Ovary (tissue), 7 donors: ENCODE measurements at regions not wholly inside any gene's neighbourhood (a gene's known extent, or its start where the extent isn't known, plus 50 kb on each side); places are given as distances from the start of the nearest gene placed in this dataset.

ENCODE experiments used
- DNase-seq, 5 donors: peaks; one replicate each; pipeline ENCODE4 v3.0.0-alpha.2; 2019 to 2020
- H3K27ac ChIP-seq, 2 donors: fragments of 200-600 bp; one replicate each; pipeline versions ENCODE4 v1.5.1 to v1.8.0; 2019 to 2022
- H3K27me3 ChIP-seq: fragments of 200-600 bp; one replicate; pipeline ENCODE4 v1.8.0; 2022
- H3K36me3 ChIP-seq: fragments of 200-600 bp; sonication (generic); one replicate; pipeline ENCODE4 v1.5.1; 2019
- H3K4me1 ChIP-seq: one replicate; pipeline ENCODE4 v1.8.1; 2013; ENCODE audit warnings: mild to moderate bottlenecking, moderate library complexity; ENCODE audit not compliant: insufficient read depth
- H3K4me3 ChIP-seq: fragments of 200-600 bp; sonication (generic); one replicate; pipeline ENCODE4 v1.5.1; 2017
- H3K9me3 ChIP-seq, 2 donors: fragments of 200-600 bp in 1 of 2; sonication (generic) in 1 of 2; one replicate each; pipeline versions ENCODE4 v1.5.1 to v1.8.1; 2013 to 2019; ENCODE audit warnings: mild to moderate bottlenecking in 1 of 2, moderate library complexity in 1 of 2
- EP300 ChIP-seq: sonication (generic); formaldehyde crosslinking; IDR thresholded peaks from one replicate; pipeline ENCODE4 v1.6.1; 2017; ENCODE audit warnings: antibody characterized with exemption
- POLR2A ChIP-seq: fragments of 450-650 bp; IDR thresholded peaks from one replicate; pipeline ENCODE4 v1.6.1; 2017; ENCODE audit warnings: antibody characterized with exemption, mild to moderate bottlenecking, moderate library complexity
- whole genome bisulfite sequencing, 3 donors: extraction: QIAGEN DNeasy Blood & Tissue Kit in 1 of 3; methylation state at CpG; one replicate each; pipeline versions ENCODE4 v1.1.5 to v1.1.7; 2013 to 2017; 5-methylcytosine and 5-hydroxymethylcytosine counted together
- intact Hi-C, 4 donors: fragments of 100-400 bp; cut with DNase I; formaldehyde crosslinking; loops; one replicate each; pipeline versions ENCODE4 v1.11.0 to v1.15.1; 2022 to 2023
- TF ChIP-seq, protein P1 (sequence below), 3 donors: fragments of 450-650 bp in 2 of 3; fragments of 200-600 bp in 1 of 3; IDR thresholded peaks; one replicate each; pipeline versions ENCODE4 v1.5.1 to v1.8.0; 2016 to 2022; ENCODE audit warnings: antibody characterized with exemption in 3 of 3, mild to moderate bottlenecking in 1 of 3
- donor health status: DM: no; HTN: no; CAD: no; lungs with moderate emphysema.
- donor health status: DM: no; HTN: no; CAD: no.
- donor health status: Bipolar disorder and iron deficiency.
- donor health status: DM: no; HTN: no; CAD: no.
- donor health status: DM: yes; HTN: yes; CAD: no.

DNA sequence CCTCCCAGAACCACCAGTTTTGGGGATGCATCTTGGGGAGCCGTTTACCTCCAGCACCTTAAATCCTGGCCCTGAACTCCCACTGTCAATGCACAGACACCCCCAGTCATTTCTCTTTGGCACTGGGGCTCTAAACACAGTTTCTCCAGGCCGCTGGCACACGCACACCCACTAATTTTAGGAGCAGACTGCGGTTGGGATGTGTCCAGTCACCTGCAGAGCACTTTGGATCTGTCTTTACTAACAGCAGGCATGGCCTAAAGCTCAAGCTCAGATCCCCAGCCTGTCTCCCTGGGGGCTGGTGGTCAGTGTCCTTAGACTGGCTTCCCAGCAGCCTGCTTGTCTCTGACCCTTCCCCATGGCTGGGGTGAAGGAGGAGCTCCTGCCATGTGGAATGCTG lies 49.9 kb downstream of the SYNE3 start:
- WGBS, 3 donors, result 79 to 84% (median 81%) methylated on average over 4 of the region's 4 CpGs
- H3K9me3 ChIP-seq, result no peaks in the 10 kb centered on the region
- intact Hi-C loops, result no loop called here
- peaks cover 7% of the 10 kb centered on the region for H3K4me1 ChIP-seq
- H3K27ac ChIP-seq, result no peak overlapping the region
- TF ChIP-seq EP300 (no peak), POLR2A (no peak)
- TF ChIP-seq, protein P1, sequence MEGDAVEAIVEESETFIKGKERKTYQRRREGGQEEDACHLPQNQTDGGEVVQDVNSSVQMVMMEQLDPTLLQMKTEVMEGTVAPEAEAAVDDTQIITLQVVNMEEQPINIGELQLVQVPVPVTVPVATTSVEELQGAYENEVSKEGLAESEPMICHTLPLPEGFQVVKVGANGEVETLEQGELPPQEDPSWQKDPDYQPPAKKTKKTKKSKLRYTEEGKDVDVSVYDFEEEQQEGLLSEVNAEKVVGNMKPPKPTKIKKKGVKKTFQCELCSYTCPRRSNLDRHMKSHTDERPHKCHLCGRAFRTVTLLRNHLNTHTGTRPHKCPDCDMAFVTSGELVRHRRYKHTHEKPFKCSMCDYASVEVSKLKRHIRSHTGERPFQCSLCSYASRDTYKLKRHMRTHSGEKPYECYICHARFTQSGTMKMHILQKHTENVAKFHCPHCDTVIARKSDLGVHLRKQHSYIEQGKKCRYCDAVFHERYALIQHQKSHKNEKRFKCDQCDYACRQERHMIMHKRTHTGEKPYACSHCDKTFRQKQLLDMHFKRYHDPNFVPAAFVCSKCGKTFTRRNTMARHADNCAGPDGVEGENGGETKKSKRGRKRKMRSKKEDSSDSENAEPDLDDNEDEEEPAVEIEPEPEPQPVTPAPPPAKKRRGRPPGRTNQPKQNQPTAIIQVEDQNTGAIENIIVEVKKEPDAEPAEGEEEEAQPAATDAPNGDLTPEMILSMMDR (IDR thresholded peaks at IDR 0.05), result no peak
- H3K27me3 ChIP-seq, result no peaks in the 10 kb centered on the region
- no peak overlapping the region for H3K4me3 ChIP-seq
- DNase-seq, result no peak
- H3K36me3 ChIP-seq, result no peaks in the 10 kb centered on the region

DNA sequence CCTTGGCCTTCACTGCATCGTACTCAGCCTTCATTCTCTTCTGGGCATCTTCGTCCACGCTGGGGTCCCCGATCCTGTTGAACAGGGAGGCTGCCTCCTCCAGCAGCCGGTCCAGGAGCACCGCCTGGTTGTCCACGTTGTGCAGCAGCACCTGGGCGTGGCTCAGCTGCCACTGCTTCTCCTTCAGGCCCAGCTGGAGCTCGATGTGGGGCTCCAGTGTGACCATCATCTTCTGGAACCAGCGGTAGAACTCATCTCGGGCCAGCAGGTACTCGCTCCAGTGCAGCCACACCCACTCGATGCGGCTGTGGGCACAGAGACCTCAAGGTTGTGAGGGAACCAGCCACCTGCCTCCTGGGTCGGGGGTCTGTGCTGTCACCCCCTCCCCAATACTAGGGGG lies 50.5 kb downstream of the SYNE3 start:
- Histone ChIP-seq H3K9me3 (no peaks in the 10 kb centered on the region), H3K4me1 (peaks cover 8% of the 10 kb centered on the region), H3K36me3 (no peaks in the 10 kb centered on the region), H3K27ac (no peak overlapping the region), H3K27me3 (no peaks in the 10 kb centered on the region), H3K4me3 (no peak overlapping the region)
- TF ChIP-seq EP300, result no peak
- TF ChIP-seq POLR2A, result no peak
- TF ChIP-seq, protein P1 (IDR thresholded peaks at IDR 0.05), result no peak
- intact Hi-C loops, result no loop called here
- WGBS, 3 donors, result 90 to 95% (median 93%) methylated on average over 15 of the region's 15 CpGs
- DNase-seq, result no peak

DNA sequence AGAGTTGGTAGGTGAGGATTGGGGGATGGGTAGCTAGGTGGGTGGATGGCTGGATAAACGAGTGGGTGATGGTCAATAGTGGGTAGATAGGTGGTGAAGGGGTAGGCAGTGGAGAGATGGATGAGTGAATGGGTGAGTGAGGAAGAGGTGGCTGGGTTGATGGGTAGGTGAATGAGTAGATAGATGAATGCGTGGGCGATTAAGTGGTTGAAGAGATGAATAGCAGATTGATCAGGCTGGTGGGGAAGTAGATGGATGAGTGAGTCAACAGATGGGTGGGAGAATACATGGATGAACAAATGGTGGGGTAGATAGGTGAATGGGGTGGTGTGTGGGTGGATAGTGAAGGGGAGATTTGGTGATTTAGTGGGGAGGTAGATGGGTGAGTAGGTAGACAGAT lies 51.1 kb downstream of the SYNE3 start:
- Histone ChIP-seq H3K9me3 (no peaks in the 10 kb centered on the region), H3K27ac (no peak overlapping the region), H3K4me1 (peaks cover 9% of the 10 kb centered on the region), H3K4me3 (no peak overlapping the region), H3K36me3 (no peaks in the 10 kb centered on the region), H3K27me3 (no peaks in the 10 kb centered on the region)
- WGBS, 3 donors, result 90 to 92% (median 92%) methylated on average over 3 of the region's 3 CpGs
- intact Hi-C loops, result no loop called here
- no peak for DNase-seq
- TF ChIP-seq, protein P1 (IDR thresholded peaks at IDR 0.05), result no peak
- no peak for TF ChIP-seq EP300
- TF ChIP-seq POLR2A, result no peak

DNA sequence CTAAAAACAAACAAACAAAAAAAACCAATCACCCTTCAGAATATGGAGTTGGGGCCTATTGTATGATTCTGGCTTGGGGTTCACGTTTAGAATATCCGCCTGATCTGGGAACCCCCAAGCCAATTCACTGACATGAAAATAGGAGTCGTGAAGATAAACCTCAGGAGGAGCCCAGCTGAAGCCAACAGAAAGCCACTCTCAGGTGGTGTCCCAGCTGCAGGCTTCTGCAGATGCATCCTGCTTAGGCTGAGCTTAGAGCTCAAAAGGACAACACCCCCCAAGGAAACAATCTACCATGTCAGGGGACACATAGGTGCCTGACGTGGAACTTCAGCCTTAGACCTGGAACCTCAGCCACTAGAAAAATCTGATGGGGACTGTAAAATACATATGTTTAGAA lies 51.9 kb downstream of the SYNE3 start:
- peaks cover 9% of the 10 kb centered on the region for H3K4me1 ChIP-seq
- DNase-seq, result no peak
- H3K27me3 ChIP-seq, result no peaks in the 10 kb centered on the region
- no peak overlapping the region for H3K4me3 ChIP-seq
- H3K36me3 ChIP-seq, result no peaks in the 10 kb centered on the region
- TF ChIP-seq, protein P1 (IDR thresholded peaks at IDR 0.05), result no peak
- no peak for TF ChIP-seq POLR2A
- TF ChIP-seq EP300, result no peak
- no peaks in the 10 kb centered on the region for H3K9me3 ChIP-seq
- H3K27ac ChIP-seq, result no peak overlapping the region
- intact Hi-C loops, result no loop called here
- WGBS, 3 donors, result 85 to 96% (median 91%) methylated on average over 4 of the region's 4 CpGs

DNA sequence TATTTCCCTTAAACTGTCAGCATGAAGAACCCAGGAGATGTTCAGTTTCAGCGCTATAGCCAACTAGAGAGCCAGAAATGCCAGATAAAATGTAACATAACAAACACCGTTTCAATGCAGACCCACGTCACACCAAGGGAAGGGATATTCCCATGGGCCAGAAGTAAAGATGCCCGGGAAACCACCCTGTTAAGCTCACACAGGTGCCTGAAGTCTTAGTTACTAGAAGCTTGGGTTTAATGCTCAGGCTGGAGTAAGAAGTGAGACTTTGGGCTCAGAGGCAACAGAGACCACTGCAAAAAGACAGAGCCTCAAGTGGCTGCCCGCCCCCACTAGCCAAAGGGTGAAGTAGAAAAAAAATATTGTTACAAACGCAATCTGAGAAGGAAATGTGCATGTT lies 52.3 kb downstream of the SYNE3 start:
- H3K4me1 ChIP-seq, result peaks cover 9% of the 10 kb centered on the region

More for the DNA sequence above, 52.3 kb downstream of the SYNE3 start:
- Histone ChIP-seq H3K9me3 (no peaks in the 10 kb centered on the region), H3K4me3 (no peak overlapping the region), H3K36me3 (no peaks in the 10 kb centered on the region), H3K27ac (no peak overlapping the region), H3K27me3 (no peaks in the 10 kb centered on the region)
- no peak for DNase-seq
- 76 to 85% (median 79%) methylated on average over 6 of the region's 6 CpGs for WGBS, 3 donors
- intact Hi-C loops, result no loop called here
- no peak for TF ChIP-seq POLR2A
- TF ChIP-seq EP300, result no peak
- TF ChIP-seq, protein P1 (IDR thresholded peaks at IDR 0.05), result no peak
